Duodenal mucosa (tissue), 2 donors: ENCODE measurements at regions not wholly inside any gene's neighbourhood (a gene's known extent, or its start where the extent isn't known, plus 50 kb on each side); places are given as distances from the start of the nearest gene placed in this dataset.
"Not testable (repeated sequence)": the region's sequence is repeated elsewhere in the genome, so short reads cannot be mapped to it uniquely, and the experiment has no call there.

ENCODE experiments used
- H3K27ac ChIP-seq: one replicate; pipeline ENCODE4 v1.7.0; 2013; ENCODE audit warnings: low read depth, low read length
- H3K27me3 ChIP-seq, 2 donors: one replicate each; pipeline ENCODE4 v1.7.0; 2013; ENCODE audit warnings: low read length in 2 of 2, control low read depth in 1 of 2; ENCODE audit not compliant: insufficient read depth in 2 of 2, control insufficient read depth in 1 of 2
- H3K36me3 ChIP-seq, 2 donors: one replicate each; pipeline ENCODE4 v1.7.0; 2013; ENCODE audit warnings: low read length in 2 of 2, control low read depth in 1 of 2; ENCODE audit not compliant: insufficient read depth in 2 of 2, control insufficient read depth in 1 of 2
- H3K4me1 ChIP-seq, 2 donors: one replicate each; pipeline ENCODE4 v1.7.0; 2013; ENCODE audit warnings: low read length in 2 of 2, control low read depth in 1 of 2; ENCODE audit not compliant: insufficient read depth in 2 of 2, control insufficient read depth in 1 of 2
- H3K4me3 ChIP-seq, 2 donors: one replicate each; pipeline ENCODE4 v1.7.0; 2013; ENCODE audit warnings: low read length in 2 of 2, low read depth in 1 of 2
- H3K9ac ChIP-seq, 2 donors: one replicate each; pipeline ENCODE4 v1.7.0; 2013; ENCODE audit warnings: low read length in 2 of 2, low read depth in 1 of 2
- H3K9me3 ChIP-seq, 2 donors: one replicate each; pipeline ENCODE4 v1.7.0; 2013; ENCODE audit warnings: low read length in 2 of 2, control low read depth in 1 of 2; ENCODE audit not compliant: control insufficient read depth in 1 of 2

DNA sequence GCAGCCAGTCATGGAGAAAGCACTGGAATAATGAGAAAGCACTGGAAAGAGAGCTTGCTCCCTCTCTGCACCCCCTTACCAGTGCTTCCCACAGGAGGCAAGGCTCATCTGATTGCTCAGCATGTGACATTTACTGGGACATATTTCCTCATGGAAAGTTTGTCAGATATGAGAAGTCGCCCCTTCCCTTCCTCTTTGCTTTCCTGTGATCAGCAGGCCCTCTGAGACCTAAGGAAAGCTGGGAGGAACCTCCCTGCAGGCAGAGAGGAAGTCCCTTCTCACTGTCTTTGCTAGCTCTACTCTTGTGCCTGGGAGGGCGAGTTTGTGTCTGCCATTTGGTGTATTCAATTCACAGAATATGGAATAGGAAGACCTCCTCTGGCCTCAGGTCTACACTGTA, 283.8 kb downstream of the ALDH8A1 start:
- Histone ChIP-seq H3K27ac (no peak overlapping the region), H3K9ac (no peak overlapping the region), H3K9me3 (no peaks in the 10 kb centered on the region), H3K4me3 (no peak overlapping the region), H3K36me3 (no peaks in the 10 kb centered on the region), H3K27me3 (no peaks in the 10 kb centered on the region), H3K4me1 (peaks cover 8 to 13% of the 10 kb centered on the region in 2 donors)

DNA sequence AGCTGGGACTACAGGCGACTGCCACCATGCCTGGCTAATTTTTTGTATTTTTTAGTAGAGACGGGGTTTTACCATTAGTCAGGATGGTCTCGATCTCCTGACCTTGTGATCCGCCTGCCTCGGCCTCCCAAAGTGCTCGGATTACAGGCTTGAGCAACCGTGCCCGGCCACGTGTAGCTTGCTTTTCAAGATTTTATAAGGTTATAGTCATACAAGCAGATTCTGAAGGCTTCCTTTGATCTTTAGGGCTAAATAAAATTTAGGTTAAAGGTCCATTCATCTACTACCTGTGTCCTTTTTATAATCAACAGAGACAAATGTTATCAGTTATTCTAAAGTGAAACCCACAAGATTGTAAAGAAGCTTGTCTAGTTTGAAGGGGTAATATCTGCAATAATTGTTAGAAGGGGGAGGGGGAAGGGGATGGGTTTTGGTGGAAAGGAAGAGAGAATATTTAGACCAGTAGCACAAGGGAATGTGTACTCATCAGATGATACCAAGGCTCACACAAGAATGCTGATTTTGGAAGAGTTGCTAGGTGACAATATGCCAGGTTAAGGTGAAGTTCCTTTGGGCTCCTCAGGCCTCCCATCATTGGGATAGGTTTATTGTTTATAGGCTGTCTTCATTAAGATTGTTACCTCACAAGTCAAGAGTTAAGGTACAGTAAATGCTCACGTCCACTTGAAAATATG, 284.7 kb downstream of the ALDH8A1 start:
- Histone ChIP-seq H3K27ac (no peak overlapping the region), H3K36me3 (no peaks in the 10 kb centered on the region), H3K27me3 (no peaks in the 10 kb centered on the region), H3K9me3 (no peaks in the 10 kb centered on the region), H3K9ac (no peak overlapping the region), H3K4me3 (no peak overlapping the region), H3K4me1 (peaks cover 1 to 7% of the 10 kb centered on the region in 2 donors)

GRCh38 chr6:134663800-134664535, 285.9 kb downstream of the ALDH8A1 start:
- H3K9me3 ChIP-seq, result no peaks in the 10 kb centered on the region
- H3K4me1 ChIP-seq, result no peaks in the 10 kb centered on the region
- no peaks in the 10 kb centered on the region for H3K36me3 ChIP-seq
- H3K27ac ChIP-seq, result no peak overlapping the region
- H3K9ac ChIP-seq, result no peak overlapping the region
- H3K4me3 ChIP-seq, result no peak overlapping the region
- H3K27me3 ChIP-seq, result no peaks in the 10 kb centered on the region

DNA sequence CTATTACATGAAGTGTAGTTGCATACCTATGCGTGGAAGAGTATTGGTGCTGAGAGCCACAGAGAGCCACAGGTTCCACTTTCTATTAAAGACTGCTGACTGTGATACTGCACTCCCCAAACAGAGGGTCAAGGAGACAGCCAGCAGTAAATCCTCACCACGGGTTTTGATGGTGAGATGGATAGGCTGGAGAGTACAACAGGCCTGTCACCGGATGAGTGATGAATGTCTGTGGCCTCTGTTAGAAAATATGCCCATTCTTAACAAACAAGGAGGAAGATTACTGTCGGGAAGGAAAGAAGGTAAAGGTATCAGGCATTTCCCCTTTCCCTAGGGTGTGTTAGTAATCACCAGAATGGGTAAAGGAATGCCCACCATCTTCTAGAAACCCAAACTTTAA, 286.5 kb downstream of the ALDH8A1 start:
- H3K9ac ChIP-seq, result no peak overlapping the region
- no peaks in the 10 kb centered on the region for H3K27me3 ChIP-seq
- H3K36me3 ChIP-seq, result no peaks in the 10 kb centered on the region
- no peaks in the 10 kb centered on the region for H3K9me3 ChIP-seq
- no peaks in the 10 kb centered on the region for H3K4me1 ChIP-seq
- H3K4me3 ChIP-seq, result no peak overlapping the region
- no peak overlapping the region for H3K27ac ChIP-seq

DNA sequence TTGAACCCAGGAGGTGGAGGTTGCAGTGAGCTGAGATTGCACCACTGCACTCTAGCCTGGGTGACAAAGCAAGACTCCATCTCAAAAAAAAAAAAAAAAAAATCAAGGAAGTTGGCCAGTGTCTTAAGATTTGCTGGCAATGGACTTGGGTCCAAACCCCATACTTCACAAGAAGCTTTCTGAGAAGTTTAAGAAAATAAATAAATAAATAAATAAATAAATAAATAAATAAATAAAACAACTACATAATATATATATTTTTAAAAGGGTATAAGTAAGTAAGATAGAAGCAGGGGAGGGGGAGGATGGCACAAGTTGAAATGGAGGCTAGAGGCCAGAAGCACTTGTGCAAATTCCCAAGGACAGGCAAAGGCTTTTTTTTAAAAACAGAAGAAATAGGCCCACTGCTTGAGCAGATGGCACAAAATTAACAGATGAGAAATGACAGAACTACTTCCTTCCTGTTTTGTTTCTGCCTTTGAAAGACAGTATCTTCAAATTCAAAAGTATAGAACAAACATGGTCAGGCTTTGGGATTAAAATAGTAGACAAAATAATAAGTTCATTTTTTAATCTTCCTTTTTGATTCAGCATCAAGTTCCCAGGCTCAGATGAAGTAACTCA, 287.7 kb downstream of the ALDH8A1 start:
- Histone ChIP-seq H3K27me3 (no peaks in the 10 kb centered on the region), H3K4me3 (no peak overlapping the region), H3K9me3 (no peaks in the 10 kb centered on the region)

GRCh38 chr6:134659885-134660284, 290.0 kb downstream of the ALDH8A1 start:
- H3K36me3 ChIP-seq, H3K9me3 ChIP-seq, H3K27ac ChIP-seq, H3K4me3 ChIP-seq, H3K9ac ChIP-seq, H3K27me3 ChIP-seq, H3K4me1 ChIP-seq: not testable (repeated sequence)

More for the DNA sequence above, 287.7 kb downstream of the ALDH8A1 start:
- H3K9ac ChIP-seq, result no peak overlapping the region
- H3K4me1 ChIP-seq, result no peaks in the 10 kb centered on the region
- no peak overlapping the region for H3K27ac ChIP-seq
- H3K36me3 ChIP-seq, result no peaks in the 10 kb centered on the region

- Histone ChIP-seq H3K27ac (no peak overlapping the region), H3K27me3 (no peaks in the 10 kb centered on the region), H3K4me3 (no peak overlapping the region)
Observed at GRCh38 chr6:134658596-134658995, 291.3 kb downstream of the ALDH8A1 start.

DNA sequence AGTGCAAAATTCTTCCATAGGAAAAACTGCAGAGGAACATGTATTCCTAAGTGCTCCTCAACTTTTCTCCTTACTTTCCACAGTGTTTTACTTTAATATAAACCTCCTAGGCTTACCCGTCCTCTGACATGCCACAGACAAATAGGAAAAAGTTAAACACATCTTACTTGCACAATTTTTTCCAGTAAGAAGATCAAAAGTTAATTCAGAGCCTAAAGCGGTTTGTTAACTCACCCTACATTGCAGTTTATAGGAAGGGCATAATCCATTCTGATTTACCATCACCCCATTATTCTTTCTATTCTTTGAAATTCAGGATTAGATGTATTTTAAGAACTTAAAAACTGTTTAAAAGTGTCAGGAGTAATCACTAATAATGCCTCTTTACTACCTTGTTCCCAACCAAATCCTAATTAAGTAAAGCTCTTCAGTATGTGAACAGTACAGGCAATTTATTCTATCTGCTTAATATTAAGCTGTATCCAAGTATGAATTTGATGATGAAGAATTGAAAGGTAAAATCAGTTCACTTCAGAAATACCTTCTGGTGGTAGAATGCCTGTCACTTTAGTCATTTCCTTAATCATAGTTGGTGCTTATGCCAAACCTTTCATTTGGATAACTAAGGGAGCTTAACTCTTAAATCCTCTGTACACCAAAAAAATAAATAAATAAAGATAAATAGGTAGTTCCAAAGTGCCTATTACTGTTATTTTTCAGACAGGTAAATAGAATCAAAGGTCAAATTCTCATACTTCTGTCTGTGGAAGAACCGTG, 292.0 kb downstream of the ALDH8A1 start:
- H3K4me3 ChIP-seq, result no peak overlapping the region
- no peaks in the 10 kb centered on the region for H3K27me3 ChIP-seq
- H3K27ac ChIP-seq, result no peak overlapping the region
- no peaks in the 10 kb centered on the region for H3K9me3 ChIP-seq
- no peaks in the 10 kb centered on the region for H3K36me3 ChIP-seq
- no peaks in the 10 kb centered on the region for H3K4me1 ChIP-seq
- H3K9ac ChIP-seq, result no peak overlapping the region

More at GRCh38 chr6:134658596-134658995, 291.3 kb downstream of the ALDH8A1 start:
- no peaks in the 10 kb centered on the region for H3K9me3 ChIP-seq
- H3K4me1 ChIP-seq, result no peaks in the 10 kb centered on the region
- no peak overlapping the region for H3K9ac ChIP-seq
- no peaks in the 10 kb centered on the region for H3K36me3 ChIP-seq

GRCh38 chr6:134657343-134657742, 292.6 kb downstream of the ALDH8A1 start:
- H3K4me3 ChIP-seq, result no peak overlapping the region
- no peaks in the 10 kb centered on the region for H3K36me3 ChIP-seq
- H3K9me3 ChIP-seq, result no peaks in the 10 kb centered on the region
- H3K27ac ChIP-seq, result no peak overlapping the region
- H3K9ac ChIP-seq, result no peak overlapping the region
- no peaks in the 10 kb centered on the region for H3K27me3 ChIP-seq
- H3K4me1 ChIP-seq, result no peaks in the 10 kb centered on the region

- H3K27ac ChIP-seq, result no peak overlapping the region
- no peaks in the 10 kb centered on the region for H3K9me3 ChIP-seq
- H3K27me3 ChIP-seq, result no peaks in the 10 kb centered on the region
- no peaks in the 10 kb centered on the region for H3K4me1 ChIP-seq
- H3K36me3 ChIP-seq, result no peaks in the 10 kb centered on the region
- no peak overlapping the region for H3K4me3 ChIP-seq
- H3K9ac ChIP-seq, result no peak overlapping the region
Observed at GRCh38 chr6:134654751-134655150, 295.1 kb downstream of the ALDH8A1 start.
